AML-193 (cell line): ENCODE measurements at regions not wholly inside any gene's neighbourhood (a gene's known extent, or its start where the extent isn't known, plus 50 kb on each side); places are given as distances from the start of the nearest gene placed in this dataset.
"Not testable (repeated sequence)": the region's sequence is repeated elsewhere in the genome, so short reads cannot be mapped to it uniquely, and the experiment has no call there.

Experiments used
- DNase-seq, 2 experiments: peaks; one replicate each; lab custom pipeline; 2025; lab: John Stamatoyannopoulos, UW

DNA sequence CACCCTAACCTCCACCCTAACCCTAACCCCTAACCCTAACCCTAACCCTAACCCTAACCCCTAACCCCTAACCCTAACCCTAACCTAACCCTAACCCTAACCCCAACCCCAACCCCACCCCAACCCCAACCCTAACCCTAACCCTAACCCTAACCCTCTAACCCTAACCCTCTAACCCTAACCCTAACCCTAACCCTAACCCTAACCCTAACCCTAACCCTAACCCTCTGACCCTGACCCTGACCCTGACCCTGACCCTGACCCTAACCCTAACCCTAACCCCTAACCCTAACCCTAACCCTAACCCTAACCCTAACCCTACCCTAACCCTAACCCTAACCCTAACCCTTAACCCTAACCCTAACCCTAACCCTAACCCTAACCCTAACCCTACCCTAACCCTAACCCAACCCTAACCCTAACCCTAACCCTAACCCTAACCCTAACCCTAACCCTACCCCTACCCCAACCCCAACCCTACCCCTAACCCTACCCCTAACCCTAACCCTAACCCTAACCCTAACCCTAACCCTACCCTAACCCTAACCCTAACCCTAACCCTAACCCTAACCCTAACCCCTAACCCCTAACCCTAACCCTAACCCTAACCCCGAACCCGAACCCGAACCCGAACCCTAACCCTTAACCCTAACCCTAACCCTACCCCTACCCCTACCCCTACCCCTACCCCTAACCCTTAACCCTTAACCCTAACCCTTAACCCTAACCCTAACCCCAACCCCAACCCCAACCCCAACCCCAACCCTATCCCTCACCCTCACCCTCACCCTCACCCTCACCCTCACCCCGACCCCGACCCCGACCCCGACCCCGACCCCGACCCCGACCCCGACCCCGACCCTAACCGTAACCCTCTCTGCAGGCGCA, 186.2 kb upstream of the CHL1 start:
- not testable (repeated sequence) for DNase-seq

DNA sequence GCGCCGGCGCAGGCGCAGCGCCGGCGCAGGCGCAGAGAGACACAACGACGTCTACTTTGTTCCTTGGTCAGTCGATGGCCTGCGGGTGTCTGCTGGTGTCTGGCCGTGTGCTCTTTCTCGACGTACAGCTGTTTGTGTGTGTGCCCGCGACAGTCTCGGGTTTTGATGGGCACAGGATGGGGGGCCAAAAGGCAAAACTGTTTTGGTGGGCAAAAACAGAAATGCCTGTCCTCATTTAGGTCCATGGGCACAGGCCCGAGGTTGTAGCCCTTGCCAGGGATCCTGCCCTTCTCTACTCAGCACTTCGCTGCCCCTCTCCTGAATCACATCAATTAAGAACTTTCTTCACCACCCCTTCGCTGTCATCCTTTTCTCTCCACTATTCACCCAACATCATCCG, 184.8 kb upstream of the CHL1 start:
- DNase-seq: no peak

DNA sequence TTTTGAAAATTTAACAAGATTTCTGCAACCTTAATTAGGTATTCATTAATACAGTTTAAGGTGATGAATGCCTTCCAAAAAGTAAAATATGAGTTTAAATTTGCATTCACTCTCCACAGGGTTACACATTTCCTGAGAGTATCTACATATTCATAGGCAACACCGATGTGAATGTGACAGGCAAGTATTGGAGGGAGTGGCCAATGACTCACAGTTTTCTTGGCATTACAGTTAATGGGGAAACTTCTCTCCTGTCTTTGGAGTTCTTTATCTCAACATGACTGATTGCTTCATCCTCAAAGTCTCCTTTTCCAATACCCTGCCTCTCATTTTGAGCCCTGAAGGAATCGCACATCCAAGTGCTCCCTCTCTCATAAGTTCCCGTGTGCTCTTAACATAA, 181.9 kb upstream of the CHL1 start:
- DNase-seq: no peak

DNA sequence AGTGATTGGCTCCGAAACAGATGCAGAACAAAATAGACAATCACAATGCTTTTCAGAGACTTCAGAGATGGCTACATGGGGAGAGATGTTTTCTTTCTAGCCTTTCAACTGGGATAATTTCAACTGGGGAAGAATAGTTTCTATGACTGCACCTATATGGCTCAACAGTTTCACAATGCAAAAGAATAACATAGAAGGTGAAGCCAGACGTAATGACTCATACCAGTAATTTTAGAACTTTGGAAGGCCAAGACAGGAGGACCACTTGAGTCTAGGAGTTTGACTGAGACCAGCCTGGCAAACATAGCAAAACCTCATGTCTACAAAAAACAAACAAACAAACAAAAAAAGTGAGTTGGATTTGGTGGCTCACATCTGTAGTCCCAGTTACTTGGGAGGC, 180.2 kb upstream of the CHL1 start:
- no peak for DNase-seq

DNA sequence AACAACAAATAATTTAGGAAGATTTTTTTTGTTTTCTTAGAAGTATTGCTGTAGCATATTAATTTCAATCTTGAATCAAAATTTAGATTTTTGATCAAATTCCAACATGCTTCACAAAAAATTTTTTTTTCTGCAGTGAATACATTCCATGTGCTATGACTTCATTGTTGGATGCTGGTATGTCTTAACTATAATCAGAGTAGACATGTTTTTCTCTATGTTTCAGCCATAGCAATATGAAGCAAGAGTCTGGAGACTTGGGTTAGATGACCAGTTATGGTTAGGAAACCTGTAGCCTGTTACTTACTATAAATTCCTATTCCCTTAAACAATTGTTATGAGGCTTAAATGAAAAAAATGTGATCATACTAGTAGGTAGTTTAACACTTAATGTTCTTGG, 176.1 kb upstream of the CHL1 start:
- DNase-seq: no peak

DNA sequence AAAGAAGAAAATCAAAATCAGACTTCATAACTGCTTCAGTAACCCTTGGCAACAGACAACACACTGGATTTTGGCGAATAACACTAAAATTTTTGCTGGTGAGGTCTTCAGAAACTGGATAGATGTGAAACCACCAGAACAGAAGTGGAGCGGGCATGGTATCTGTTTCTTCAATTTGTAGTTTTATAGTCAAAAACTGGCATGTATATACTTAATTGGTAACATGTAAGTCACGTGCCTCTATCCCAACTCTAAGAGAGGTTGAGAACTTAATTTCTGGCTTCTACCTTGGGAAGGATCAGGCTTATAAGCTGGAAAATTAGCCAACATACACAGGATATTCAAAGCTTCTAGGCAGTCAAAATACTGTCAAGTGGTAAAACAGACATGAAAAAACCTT, 172.6 kb upstream of the CHL1 start:
- no peak for DNase-seq

DNA sequence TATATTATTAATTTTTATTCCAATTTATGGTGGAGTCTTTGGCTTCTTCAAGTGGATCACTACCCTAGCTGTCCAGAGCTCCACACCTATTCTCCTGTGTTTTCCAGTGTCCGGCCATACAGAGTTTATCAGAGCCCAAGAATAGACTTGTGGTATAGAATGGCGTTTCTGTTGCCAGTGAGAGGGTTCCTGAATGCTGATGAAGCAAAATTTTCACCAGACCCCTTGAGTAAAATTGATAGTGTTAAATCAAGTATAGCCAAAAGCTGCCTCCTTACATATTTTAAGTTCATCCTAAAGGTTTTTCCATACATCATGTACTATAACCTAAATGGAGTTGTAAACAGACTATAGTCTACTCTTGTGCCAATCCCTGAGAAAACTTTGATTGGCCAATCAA, 171.5 kb upstream of the CHL1 start:
- no peak for DNase-seq

DNA sequence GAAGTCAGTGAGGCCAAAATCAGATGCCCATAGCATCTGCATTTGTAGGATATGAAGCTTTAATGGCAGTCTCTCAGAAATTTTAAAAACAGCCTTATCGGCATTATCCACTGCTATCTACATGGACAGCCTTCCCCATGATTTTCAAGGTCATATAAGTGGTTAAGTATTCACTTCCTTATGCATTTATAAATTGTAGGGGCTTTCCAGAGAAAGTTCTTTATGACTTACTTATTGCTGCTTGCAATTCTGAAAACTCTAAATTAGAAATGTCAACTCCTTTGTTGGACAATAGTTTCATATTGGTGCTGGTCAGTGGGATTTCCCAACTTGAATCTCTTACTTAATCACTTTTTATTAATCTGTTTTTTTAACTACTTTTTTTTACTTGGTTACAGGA, 160.6 kb upstream of the CHL1 start:
- not testable (repeated sequence) for DNase-seq

DNA sequence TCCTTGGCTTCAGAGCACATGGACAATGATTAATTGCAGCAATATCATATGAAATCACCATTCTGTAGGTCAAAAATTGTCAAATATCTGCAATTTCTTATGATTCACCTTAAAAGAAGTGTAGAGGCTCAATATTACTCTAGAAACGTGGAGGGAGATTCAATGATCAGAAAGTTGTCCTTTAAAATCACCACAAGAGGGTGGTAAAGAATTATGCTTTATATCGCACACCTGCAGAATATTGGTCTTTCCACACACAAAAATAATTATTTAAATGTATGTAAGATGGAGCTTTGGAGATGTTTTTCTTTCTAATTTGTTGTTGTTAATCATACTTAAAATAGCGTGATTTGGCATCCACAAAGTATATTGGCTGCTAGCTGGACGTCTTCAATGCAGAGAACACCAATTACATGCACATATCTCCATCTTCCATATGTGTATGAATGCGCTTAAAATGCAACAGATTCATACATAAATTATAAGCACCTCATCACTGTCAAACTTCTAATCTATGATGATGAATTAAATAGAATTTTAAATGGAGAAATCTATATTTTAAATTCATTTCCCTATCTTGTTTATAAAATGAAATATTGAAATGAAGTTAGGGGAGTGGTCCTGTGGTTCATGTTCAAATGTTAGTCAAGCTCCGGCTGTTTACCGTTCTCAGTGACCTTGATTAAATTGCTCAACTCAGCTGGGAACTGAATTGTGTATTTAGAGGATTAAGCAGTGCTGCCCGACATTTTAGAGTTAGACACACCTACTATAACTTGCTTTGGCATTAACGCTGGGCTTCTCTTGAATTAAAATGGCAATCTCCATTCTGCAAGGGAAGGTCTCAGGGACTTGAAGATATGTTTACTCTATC, 153.5 kb upstream of the CHL1 start:
- peak; percentile 38 to 43 for DNase-seq

DNA sequence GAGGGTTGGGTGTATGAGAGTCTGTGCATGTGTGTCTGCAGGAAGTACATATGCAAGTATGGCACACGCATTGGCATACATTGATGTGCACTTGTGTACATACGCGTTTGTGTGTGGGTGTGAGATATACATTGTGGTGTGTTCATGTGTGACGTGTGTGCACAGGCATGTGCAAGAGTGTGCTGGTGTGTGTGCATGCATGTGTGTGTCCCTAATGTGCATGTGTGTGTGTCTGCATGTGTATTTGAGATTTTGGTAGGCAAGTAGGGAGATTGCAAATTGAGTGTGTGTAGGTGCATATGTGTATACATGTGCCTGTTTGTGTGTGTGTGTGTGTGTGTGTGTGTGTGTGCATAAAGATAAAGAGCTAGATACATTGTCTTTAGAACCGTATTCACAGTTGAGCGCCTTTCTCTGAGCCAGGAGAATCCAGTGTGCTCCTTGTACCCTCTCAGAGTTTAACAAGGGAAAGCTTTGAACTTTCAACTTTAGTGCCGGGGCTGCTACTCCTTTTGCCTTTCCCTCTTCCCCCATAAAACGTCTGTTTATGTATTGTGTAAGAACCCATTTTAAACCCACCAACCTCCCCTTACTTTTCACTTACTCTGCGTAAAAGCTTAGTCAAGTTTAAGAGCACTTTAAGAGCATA, 152.4 kb upstream of the CHL1 start:
- DNase-seq: no peak

DNA sequence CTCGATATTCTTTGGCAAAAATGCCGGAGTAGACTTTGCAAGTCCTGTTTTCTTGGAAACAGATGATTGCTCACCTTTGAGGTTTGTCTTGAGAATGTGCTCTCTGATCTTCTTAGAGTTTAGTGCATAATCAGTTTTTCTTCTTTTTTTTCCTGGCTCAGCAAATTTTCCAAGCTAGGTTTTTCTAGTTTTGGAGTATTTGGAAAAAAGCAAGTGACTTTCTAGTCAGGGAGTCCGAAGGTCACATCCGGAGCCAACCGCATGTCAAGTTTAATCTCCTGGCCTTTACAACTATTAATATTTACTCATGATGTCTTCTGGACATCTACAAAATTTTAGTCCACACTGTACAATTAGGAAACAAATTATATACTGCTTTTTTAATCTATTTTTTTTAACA, 151.6 kb upstream of the CHL1 start:
- DNase-seq: not testable (repeated sequence)

DNA sequence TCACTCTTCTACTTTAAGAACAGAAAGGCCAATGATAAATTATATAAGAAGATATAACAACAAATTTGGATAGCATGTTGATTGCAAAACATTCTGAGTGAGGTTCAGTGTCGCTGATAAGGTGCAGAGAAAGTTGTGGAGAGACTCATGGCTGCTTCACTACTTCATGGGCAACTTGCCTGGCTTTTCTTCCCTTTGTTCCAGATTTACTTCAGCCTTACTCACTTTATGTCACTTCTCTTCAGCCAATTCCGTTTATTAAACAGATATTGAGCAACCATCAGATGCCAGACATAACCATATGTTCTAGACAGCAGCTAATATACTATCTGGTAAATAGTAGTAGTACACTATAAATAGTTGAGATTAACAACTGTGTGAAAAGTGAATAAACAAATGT, 150.0 kb upstream of the CHL1 start:
- no peak for DNase-seq

DNA sequence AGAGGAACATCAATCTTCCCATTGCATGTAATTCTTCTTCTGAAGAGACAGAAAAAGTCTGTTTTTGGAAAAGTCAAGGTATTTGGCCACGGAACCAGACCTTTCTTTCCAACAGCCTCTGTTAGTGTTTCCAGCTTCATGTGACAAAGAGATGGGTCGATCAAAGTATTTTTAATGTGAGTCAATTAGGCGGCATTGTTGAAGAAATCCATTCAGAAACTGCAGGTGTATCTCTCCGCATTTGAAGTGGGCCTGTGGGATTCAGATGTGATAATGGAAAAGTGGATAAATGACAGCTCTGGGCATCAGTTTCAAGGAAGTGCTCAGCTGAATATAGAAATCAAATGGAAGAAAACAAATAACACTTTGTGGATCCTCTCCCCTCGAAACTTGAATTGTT, 143.1 kb upstream of the CHL1 start:
- DNase-seq: not testable (repeated sequence)

DNA sequence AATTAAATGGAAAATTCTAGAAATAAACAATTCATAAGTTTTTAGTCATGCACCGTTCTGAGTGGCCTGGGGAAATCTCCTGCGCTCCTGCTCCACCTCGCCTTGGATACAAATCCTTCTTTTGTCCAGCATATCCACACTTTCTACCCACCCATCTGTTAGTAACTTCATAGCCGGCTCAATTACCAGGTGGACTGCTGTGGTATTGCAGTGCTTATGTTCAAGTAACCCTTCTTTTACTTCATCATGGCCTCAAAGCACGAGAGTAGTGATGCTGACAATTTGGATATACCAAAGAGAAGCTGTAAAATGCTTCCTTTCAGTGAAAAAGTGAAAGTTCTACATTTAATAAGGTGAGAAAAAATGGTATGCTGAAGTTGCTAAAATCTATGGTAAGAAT, 142.3 kb upstream of the CHL1 start:
- DNase-seq: no peak

DNA sequence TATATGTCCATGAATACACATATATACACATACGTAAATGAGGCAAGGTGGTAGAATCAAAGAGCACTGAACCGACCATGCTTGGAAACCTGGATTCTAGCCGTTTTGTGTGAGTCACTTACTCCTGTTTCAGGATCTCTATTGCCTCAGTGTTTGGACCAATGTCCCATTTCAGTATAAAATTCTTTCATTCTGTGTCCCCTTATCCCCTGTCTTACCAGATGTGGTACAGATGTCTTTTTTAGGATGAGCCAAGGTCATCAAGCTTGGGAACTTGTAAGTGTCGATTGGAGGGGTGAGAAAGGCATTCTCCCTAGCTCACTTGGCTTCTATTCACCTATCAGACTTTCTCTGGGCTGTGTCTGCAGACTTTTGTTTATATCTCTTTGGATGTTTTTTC, 139.9 kb upstream of the CHL1 start:
- DNase-seq: no peak

DNA sequence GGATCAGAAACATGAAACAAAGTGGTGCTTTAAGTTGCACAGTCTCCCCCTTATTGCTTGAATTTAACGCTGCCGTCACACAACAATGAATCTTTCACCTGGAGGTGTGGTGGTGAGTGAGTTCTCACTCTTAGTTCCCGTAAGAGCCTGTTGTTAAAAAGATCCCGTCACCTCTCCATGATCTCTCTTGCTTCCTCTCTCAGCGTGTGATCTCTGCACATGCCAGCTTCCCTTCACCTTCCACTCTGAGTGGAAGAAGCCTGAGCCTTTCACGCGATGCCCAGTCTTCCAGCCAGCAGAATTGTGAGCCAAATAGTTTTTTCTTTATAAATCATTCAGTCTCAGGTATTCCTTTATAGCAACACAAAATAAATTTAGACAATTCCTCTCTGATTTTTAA, 136.7 kb upstream of the CHL1 start:
- no peak for DNase-seq

DNA sequence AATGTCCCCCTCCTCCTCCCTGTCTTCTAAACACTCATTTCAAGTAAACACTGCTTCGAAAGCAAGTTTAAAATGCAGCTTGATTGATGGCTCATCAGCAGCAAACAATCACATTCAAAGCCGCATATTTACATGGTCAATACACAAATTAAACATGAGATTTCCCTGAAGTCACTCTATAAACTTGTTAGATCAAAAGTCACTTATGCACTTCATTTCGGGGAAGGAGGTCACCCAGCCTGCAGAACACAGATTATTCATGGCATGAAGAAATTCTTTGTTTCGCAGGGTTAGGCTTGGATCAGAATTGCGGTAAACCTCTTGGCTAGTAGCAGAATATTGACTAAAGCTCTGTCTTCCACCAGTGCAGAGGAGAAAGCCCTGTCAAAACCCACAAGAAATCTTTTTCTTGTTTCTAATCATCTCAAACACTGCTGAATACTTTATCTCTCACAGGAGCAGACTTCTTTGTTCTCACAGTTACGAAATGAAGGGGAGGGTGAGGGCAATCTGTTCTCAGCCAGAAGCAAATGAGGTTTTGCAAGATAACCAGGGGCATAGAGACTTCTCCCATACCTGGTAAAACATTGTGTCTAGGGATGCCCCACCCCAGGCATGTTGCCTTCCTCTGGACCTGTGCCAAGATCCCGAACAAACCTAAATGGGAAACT, 133.3 kb upstream of the CHL1 start:
- no peak for DNase-seq

DNA sequence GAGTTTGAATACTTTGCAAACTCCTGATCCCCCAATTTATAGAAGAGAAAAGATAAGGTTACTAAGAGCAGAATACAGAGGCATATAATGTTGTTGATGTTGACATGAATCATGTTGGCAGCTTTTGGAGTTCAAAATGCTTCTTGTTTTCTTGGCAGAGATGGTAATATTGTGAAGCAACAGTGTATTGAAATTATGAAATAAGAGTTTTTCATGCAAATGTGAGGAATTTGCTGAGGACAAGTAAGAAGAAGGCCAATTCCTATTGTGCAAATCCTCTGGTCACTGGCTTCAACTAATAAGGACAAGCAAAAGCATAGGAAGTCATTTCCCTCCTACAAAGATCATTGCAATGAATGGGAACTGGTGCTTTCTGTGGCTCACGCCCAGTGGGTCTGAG, 126.9 kb upstream of the CHL1 start:
- DNase-seq: peak in 1 of 2 experiments; percentile 14

DNA sequence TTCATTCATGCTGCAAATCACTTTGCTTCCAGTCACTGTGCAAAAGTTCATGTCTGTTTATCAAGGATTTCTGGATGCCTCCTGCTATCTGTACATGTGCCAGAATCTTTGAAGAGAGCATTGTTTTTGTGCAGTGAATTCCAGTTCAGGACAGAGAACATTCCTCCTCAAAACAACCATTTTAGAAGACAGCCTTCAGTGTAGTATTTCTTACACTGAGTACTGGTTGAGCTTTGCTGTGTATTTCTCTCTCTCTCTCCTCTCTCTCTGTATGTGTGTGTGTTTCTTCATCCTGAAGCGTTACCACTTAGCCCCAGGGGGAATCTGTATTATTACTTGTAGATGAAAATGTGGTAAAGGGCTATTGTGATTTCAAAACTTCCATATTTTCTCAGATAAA, 123.8 kb upstream of the CHL1 start:
- DNase-seq: no peak

DNA sequence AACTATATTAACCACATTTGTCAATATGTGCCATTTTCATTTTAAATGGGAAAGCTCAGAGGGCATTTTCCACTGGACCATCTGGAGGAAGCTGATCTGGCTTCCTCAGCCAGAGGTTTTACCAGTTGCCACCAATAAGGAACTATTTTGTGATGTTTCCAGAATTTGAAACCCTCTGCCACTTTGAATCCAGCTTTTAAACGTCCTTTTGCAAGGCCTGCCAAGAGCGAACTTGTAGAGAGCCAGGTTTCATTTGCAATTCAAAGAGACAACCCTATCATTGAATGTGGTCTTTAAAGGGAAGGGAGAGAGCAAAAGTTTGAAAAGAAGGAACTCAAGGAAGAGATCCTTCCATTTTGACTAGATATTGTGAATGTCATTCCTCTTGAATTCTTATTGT, 123.3 kb upstream of the CHL1 start:
- no peak for DNase-seq

DNA sequence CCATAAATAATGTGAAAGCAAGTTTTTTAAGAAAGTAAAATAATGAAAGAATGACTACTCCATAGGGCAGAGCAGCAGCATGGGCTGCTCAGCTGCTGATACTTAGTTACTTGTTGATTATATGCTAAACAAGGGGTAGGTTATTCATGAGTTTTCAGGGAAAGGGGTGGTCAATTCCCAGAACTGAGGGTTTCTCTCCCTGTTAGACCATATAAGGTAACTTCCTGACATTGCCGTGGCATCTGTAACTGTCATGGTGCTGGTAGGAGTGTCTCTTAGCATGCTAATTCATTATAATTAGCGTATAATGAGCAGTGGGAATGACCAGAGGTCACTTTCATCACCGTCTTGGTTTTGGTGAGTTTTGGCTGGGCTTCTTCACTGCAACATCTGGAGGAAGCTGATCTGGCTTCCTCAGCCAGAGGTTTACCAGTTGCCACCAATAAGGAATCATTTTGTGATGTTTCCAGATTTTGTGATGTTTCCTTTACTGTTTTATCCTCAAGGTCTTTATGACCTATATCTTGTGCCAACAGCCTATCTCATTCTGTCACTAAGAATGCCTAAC, 121.8 kb upstream of the CHL1 start:
- no peak for DNase-seq

DNA sequence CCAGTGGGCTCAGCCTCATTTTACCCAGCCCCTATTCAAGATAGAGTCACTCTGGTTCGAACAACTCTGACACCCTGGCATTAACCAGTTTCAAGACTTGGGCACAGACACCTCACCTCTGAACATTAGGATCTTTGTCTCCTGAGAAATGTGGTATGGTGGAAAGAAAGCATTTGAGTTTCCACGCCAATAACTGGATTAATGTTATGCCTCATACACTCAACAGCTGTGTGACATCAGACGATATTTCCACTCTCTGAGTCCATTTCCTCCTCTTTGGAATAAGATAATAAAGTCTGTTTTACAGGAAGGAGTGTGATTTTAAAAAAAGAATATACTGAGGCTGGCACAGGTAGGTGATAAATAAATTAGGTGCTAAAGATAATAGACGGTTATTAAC, 121.3 kb upstream of the CHL1 start:
- DNase-seq: no peak
